ENCODE measurements at regions not wholly inside any gene's neighbourhood (a gene's known extent, or its start where the extent isn't known, plus 50 kb on each side); places are given as distances from the start of the nearest gene placed in this dataset.

- no peaks in the 10 kb centered on the region for H3K4me1 ChIP-seq (ENCODE audit: control insufficient read depth, insufficient read depth, low read length)
- CTCF ChIA-PET, result no interaction called here
- POLR2A ChIA-PET, result no interaction called here
- H3K36me3 ChIP-seq (ENCODE audit: control insufficient read depth in 2 of 2, insufficient read depth in 1 of 2, low read length in 2 of 2), result no peaks in the 10 kb centered on the region
- TF ChIP-seq ZNF23 (tag by site-specific recombination; IDR thresholded peaks at IDR 0.05; ENCODE audit: borderline replicate concordance), result no peak
- no peak for TF ChIP-seq ZBTB17 (tag by site-specific recombination; IDR thresholded peaks at IDR 0.05)
- no peaks in the 10 kb centered on the region for H3K9me3 ChIP-seq (ENCODE audit: control insufficient read depth, insufficient read depth, low read depth, low read length)
- H3K4me3 ChIP-seq (ENCODE audit: low read depth, low read length), result no peak overlapping the region
- H3K27ac ChIP-seq (ENCODE audit: extremely low read depth, low read depth, low read length), result no peak overlapping the region
Observed at GRCh38 chr5:152853361-152853760, 448.3 kb upstream of the NMUR2 start.

DNA sequence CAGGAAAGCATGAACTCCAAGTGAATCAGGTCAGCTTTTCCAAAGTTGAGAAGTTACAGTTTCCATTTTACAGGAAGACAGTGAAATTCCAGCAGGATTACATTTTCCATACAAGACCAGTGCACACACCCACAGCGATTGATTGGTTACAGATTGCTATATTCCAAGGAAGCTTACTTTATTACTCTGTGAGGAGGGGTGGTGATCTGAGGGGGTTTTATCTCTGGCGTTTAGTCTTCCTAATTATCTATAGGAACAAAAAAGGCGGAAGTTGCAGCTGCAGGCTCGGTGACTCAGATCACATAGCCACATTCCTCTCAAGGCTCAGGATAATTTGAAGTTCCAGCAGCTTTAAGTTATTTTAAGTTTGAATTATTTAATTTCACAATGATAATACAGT lies 450.4 kb upstream of the NMUR2 start:
- TF ChIP-seq KLF16 (tag by site-specific recombination; IDR thresholded peaks at IDR 0.05) (no peak), ZNF513 (tag by site-specific recombination; IDR thresholded peaks at IDR 0.05) (no peak), ZNF48 (tag by site-specific recombination; IDR thresholded peaks at IDR 0.05) (no peak), REST (tag by site-specific recombination; IDR thresholded peaks at IDR 0.05) (no peak), ZNF521 (tag by site-specific recombination; IDR thresholded peaks at IDR 0.05) (no peak), ZSCAN16 (tag by site-specific recombination; IDR thresholded peaks at IDR 0.05) (no peak), ZBTB49 (tag by site-specific recombination; IDR thresholded peaks at IDR 0.05; ENCODE audit: low read depth) (no peak), ZNF777 (tag by site-specific recombination; IDR thresholded peaks at IDR 0.05; ENCODE audit: borderline replicate concordance) (no peak), ZNF335 (tag by site-specific recombination; conservative IDR thresholded peaks at IDR 0.05) (no peak)
- TF ChIP-seq, protein P1, sequence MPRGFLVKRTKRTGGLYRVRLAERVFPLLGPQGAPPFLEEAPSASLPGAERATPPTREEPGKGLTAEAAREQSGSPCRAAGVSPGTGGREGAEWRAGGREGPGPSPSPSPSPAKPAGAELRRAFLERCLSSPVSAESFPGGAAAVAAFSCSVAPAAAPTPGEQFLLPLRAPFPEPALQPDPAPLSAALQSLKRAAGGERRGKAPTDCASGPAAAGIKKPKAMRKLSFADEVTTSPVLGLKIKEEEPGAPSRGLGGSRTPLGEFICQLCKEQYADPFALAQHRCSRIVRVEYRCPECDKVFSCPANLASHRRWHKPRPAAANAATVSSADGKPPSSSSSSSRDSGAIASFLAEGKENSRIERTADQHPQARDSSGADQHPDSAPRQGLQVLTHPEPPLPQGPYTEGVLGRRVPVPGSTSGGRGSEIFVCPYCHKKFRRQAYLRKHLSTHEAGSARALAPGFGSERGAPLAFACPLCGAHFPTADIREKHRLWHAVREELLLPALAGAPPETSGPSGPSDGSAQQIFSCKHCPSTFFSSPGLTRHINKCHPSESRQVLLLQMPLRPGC (tag by site-specific recombination; IDR thresholded peaks at IDR 0.05), result no peak
- Histone ChIP-seq H3K9me3 (ENCODE audit: control insufficient read depth, insufficient read depth, low read depth, low read length) (no peaks in the 10 kb centered on the region), H3K4me1 (ENCODE audit: control insufficient read depth, insufficient read depth, low read length) (no peaks in the 10 kb centered on the region), H3K4me3 (ENCODE audit: low read depth, low read length) (no peak overlapping the region), H3K27ac (ENCODE audit: extremely low read depth, low read depth, low read length) (no peak overlapping the region), H3K36me3 (ENCODE audit: control insufficient read depth in 2 of 2, insufficient read depth in 1 of 2, low read length in 2 of 2) (no peaks in the 10 kb centered on the region)
- ChIA-PET CTCF (interaction anchor here (0.6 kb wide), 2 partner anchors 324 to 392 kb away, joined by 3 to 5 read pairs; no protein-coding TSS in a partner anchor), POLR2A (no interaction called here)

- Histone ChIP-seq H3K4me1 (ENCODE audit: control insufficient read depth, insufficient read depth, low read length) (no peaks in the 10 kb centered on the region), H3K9me3 (ENCODE audit: control insufficient read depth, insufficient read depth, low read depth, low read length) (no peaks in the 10 kb centered on the region), H3K36me3 (ENCODE audit: control insufficient read depth in 2 of 2, insufficient read depth in 1 of 2, low read length in 2 of 2) (no peaks in the 10 kb centered on the region), H3K4me3 (ENCODE audit: low read depth, low read length) (no peak overlapping the region), H3K27ac (ENCODE audit: extremely low read depth, low read depth, low read length) (no peak overlapping the region)
- CTCF ChIA-PET, result no interaction called here
- TF ChIP-seq ZNF473 (tag by site-specific recombination; IDR thresholded peaks at IDR 0.05) (no peak), ZNF202 (tag by site-specific recombination; IDR thresholded peaks at IDR 0.05; ENCODE audit: borderline replicate concordance) (no peak), ZBTB48 (tag by site-specific recombination; IDR thresholded peaks at IDR 0.05) (no peak), ZNF777 (tag by site-specific recombination; IDR thresholded peaks at IDR 0.05; ENCODE audit: borderline replicate concordance) (no peak), ZNF416 (tag by site-specific recombination; IDR thresholded peaks at IDR 0.05) (no peak)
- POLR2A ChIA-PET, result no interaction called here
Observed at GRCh38 chr5:152861231-152861630, 456.2 kb upstream of the NMUR2 start.
